ENCODE measurements at regions not wholly inside any gene's neighbourhood (a gene's known extent, or its start where the extent isn't known, plus 50 kb on each side); places are given as distances from the start of the nearest gene placed in this dataset.

DNA sequence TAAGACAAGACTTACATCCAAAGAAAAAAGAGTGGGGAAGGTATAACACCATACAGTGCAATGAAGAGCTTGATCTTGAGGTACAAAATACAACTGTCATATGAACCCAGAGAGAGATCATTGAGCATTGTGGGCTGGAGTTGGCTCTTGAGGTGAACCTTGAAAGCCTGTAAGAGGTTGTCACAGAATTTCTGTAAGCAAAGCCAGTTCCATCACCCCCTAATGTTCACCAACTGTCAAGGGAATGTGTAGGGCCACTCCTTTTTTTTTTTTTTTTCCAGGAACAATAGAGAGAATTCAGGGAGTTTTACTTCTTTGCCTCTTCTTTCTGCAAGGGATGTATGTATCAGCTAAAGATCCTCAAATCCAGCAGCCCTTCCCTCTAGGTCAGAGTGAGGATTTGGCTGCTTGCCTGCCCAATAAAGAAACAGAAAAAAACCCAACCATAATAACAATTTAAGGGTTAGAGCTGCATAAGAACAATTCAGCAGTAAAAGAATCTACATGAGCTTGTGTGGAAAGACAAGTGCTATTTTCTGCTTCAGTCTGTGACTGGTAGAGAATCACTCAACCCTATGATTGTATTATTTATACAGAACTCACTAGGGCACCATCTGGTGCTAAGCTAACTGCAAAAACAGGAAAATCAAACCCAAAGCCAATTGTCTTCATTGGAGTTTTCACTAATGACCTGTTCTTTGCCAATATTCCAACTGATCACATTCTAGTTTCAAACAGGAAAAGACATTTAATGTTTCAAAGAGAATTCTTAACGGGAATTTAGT lies 217.5 kb upstream of the TEX13C start:
- TF ChIP-seq, protein P1, sequence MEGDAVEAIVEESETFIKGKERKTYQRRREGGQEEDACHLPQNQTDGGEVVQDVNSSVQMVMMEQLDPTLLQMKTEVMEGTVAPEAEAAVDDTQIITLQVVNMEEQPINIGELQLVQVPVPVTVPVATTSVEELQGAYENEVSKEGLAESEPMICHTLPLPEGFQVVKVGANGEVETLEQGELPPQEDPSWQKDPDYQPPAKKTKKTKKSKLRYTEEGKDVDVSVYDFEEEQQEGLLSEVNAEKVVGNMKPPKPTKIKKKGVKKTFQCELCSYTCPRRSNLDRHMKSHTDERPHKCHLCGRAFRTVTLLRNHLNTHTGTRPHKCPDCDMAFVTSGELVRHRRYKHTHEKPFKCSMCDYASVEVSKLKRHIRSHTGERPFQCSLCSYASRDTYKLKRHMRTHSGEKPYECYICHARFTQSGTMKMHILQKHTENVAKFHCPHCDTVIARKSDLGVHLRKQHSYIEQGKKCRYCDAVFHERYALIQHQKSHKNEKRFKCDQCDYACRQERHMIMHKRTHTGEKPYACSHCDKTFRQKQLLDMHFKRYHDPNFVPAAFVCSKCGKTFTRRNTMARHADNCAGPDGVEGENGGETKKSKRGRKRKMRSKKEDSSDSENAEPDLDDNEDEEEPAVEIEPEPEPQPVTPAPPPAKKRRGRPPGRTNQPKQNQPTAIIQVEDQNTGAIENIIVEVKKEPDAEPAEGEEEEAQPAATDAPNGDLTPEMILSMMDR (IDR thresholded peaks at IDR 0.05; ENCODE audit: unreplicated experiment in 3 of 3) = no peak
- H3K27me3 Mint-ChIP-seq (ENCODE audit: low read depth) = no peaks in the 10 kb centered on the region
- H3K27ac Mint-ChIP-seq = no peak overlapping the region
- H3K4me3 Mint-ChIP-seq = no peak overlapping the region
- H3K36me3 Mint-ChIP-seq (ENCODE audit: low read depth) = no peaks in the 10 kb centered on the region
- no peaks in the 10 kb centered on the region for H3K9me3 Mint-ChIP-seq
- no peaks in the 10 kb centered on the region for H3K4me1 Mint-ChIP-seq

DNA sequence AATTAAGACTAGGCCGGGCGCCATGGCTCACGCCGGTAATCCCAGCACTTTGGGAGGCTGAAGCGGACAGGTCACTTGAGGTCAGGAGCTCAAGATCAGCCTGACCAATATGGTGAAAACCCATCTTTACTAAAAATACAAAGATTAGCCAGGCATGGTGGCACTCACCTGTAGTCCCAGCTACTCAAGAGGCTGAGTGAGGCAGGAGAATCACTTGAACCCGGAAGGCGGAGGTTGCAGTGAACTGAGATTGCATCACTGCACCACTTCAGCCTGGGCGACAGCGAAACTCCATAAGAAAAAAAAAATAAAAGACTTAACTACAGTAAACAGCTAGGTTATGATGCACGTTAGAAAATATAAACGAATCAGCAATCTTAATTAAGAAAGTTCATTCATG lies 216.0 kb upstream of the TEX13C start:
- TF ChIP-seq, protein P1 (IDR thresholded peaks at IDR 0.05; ENCODE audit: unreplicated experiment in 3 of 3) = no peak
- H3K4me3 Mint-ChIP-seq = no peak overlapping the region
- no peaks in the 10 kb centered on the region for H3K4me1 Mint-ChIP-seq
- H3K9me3 Mint-ChIP-seq = no peaks in the 10 kb centered on the region
- no peaks in the 10 kb centered on the region for H3K27me3 Mint-ChIP-seq (ENCODE audit: low read depth)
- H3K36me3 Mint-ChIP-seq (ENCODE audit: low read depth) = no peaks in the 10 kb centered on the region
- H3K27ac Mint-ChIP-seq = no peak overlapping the region

DNA sequence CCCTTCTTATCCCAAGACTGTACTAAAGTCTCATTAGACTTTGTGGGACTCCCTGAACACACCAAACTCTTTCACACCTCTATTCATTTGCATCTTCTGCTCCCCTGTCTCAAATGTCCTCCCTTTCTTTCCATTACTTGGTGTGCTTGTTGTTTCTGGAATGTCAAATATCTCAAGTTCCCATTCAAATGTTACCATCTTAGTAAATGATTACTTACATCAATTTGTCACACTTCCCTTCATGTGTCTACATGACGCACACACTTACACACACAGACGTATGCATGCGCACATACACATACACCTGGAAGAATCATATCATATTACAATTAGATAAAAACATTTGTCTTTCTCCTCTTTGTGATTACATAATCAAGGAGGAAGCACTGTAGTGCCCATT lies 210.8 kb upstream of the TEX13C start:
- Mint-ChIP-seq H3K27ac (no peak overlapping the region), H3K27me3 (ENCODE audit: low read depth) (no peaks in the 10 kb centered on the region), H3K9me3 (no peaks in the 10 kb centered on the region), H3K4me3 (no peak overlapping the region), H3K36me3 (ENCODE audit: low read depth) (no peaks in the 10 kb centered on the region), H3K4me1 (no peaks in the 10 kb centered on the region)
- TF ChIP-seq, protein P1 (IDR thresholded peaks at IDR 0.05; ENCODE audit: unreplicated experiment in 3 of 3) = no peak

DNA sequence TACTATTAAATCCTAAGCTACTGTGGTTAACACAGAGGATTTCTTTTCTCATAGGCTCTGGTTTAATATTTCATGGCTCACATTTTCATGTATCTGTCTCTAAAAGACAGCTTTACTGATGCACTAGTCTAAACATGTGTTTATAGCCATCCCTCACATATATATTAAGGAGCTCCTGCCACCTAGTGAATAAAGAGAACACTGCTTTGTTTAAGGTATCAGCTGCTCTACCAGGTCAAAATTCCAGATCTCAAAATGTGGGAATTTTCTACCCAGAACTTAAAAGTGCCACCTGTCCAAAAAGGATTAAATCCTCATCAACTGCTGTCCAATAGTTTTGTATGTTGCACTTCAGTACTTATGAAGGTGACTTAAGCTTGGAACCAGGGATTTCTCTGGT lies 188.5 kb upstream of the TEX13C start:
- no peak overlapping the region for H3K4me3 Mint-ChIP-seq
- H3K36me3 Mint-ChIP-seq (ENCODE audit: low read depth) = no peaks in the 10 kb centered on the region
- no peaks in the 10 kb centered on the region for H3K4me1 Mint-ChIP-seq
- no peaks in the 10 kb centered on the region for H3K27me3 Mint-ChIP-seq (ENCODE audit: low read depth)
- no peak overlapping the region for H3K27ac Mint-ChIP-seq
- TF ChIP-seq, protein P1 (IDR thresholded peaks at IDR 0.05; ENCODE audit: unreplicated experiment in 3 of 3) = peak in 2 of 3 experiments; percentile 11 to 46
- peaks cover 5% of the 10 kb centered on the region for H3K9me3 Mint-ChIP-seq

DNA sequence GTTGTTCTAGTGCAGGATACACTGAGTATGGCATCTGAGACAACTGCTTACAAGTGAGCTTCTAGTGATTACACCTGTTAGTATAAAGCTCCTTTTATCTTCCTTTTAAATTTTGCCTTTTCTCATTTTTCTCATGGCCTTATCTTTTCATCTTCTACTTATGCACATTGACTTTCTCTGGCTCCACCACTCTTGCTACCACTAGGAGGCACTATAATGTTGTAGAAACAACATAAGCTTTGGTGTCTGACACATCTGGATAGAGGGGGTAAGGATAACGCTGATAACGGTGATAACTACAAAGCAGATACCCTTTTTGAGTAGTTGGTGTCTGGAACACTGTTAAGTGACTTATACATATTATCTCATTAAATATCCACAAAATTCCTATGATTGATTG lies 187.4 kb upstream of the TEX13C start:
- TF ChIP-seq, protein P1 (IDR thresholded peaks at IDR 0.05; ENCODE audit: unreplicated experiment in 3 of 3) = peak in 2 of 3 experiments; percentile 26 to 49
- peaks cover 5% of the 10 kb centered on the region for H3K9me3 Mint-ChIP-seq
- H3K27me3 Mint-ChIP-seq (ENCODE audit: low read depth) = no peaks in the 10 kb centered on the region
- H3K27ac Mint-ChIP-seq = no peak overlapping the region
- H3K36me3 Mint-ChIP-seq (ENCODE audit: low read depth) = no peaks in the 10 kb centered on the region
- H3K4me1 Mint-ChIP-seq = no peaks in the 10 kb centered on the region
- H3K4me3 Mint-ChIP-seq = no peak overlapping the region

DNA sequence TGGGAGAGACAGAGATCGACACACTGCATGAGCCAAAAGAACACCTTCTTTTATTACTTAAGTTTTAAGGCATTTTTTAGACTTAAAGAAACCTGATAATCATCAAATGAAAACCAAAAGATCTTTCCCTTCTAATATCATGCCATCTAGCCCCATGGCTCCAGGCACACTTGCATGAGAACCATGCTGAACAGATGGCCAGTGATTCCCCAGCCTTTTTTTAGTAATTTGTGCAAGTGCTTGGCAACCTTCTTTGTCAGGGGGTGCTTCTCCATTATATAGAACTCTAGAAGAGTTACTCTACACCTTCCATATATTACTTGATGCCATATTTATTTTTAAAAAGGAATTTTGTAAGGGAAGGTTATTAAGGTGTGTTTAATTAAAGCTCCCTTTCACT lies 182.2 kb upstream of the TEX13C start:
- Mint-ChIP-seq H3K4me1 (no peaks in the 10 kb centered on the region), H3K27me3 (ENCODE audit: low read depth) (no peaks in the 10 kb centered on the region), H3K9me3 (no peaks in the 10 kb centered on the region), H3K36me3 (ENCODE audit: low read depth) (no peaks in the 10 kb centered on the region), H3K4me3 (no peak overlapping the region), H3K27ac (no peak overlapping the region)
- TF ChIP-seq, protein P1 (IDR thresholded peaks at IDR 0.05; ENCODE audit: unreplicated experiment in 3 of 3) = no peak
